H1 (cell line): ENCODE measurements at regions not wholly inside any gene's neighbourhood (a gene's known extent, or its start where the extent isn't known, plus 50 kb on each side); places are given as distances from the start of the nearest gene placed in this dataset.

Experiments
- CTCF ChIA-PET: fragments of 300-600 bp; sonication (Branson Sonifier 250); formaldehyde crosslinking; loops from one replicate; lab custom pipeline; 2021; ENCODE audit not compliant: partially characterized antibody; lab: Charles Lee
- POLR2A ChIA-PET: fragments of 300-600 bp; sonication (Branson Sonifier 250); formaldehyde crosslinking; loops from one replicate; lab custom pipeline; 2021; ENCODE audit warnings: inconsistent platforms; ENCODE audit not compliant: partially characterized antibody; lab: Charles Lee
- DNase-seq, 2 experiments: peaks; one replicate each; pipeline versions ENCODE4 v3.0.0 to v3.0.0-alpha.2; 2010 to 2022; ENCODE audit warnings: low spot score in 2 of 2, low read depth in 1 of 2, mixed read lengths in 1 of 2
- FAIRE-seq: peaks from 2 replicates; lab custom pipeline; 2011; peaks lifted over from hg19 to GRCh38; lab: Jason Lieb, UNC
- H2AFZ ChIP-seq: 2 replicates; pipeline ENCODE4 v1.8.1; 2012; ENCODE audit warnings: low read length, inconsistent platforms
- H2AK5ac ChIP-seq: 2 replicates; pipeline ENCODE4 v1.6.1; 2013; ENCODE audit warnings: low read depth, low read length
- H2BK120ac ChIP-seq: replicated peaks from 2 replicates; pipeline ENCODE3; 2013; ENCODE audit warnings: low read depth, low read length, inconsistent platforms
- H2BK12ac ChIP-seq: 2 replicates; pipeline ENCODE4 v1.6.1; 2013; ENCODE audit warnings: low read depth, low read length
- H2BK15ac ChIP-seq: 2 replicates; pipeline ENCODE4 v1.6.1; 2013; ENCODE audit warnings: low read length
- H2BK20ac ChIP-seq: 2 replicates; pipeline ENCODE4 v1.6.1; 2013; ENCODE audit warnings: low read length
- H2BK5ac ChIP-seq: 2 replicates; pipeline ENCODE4 v1.6.1; 2013; ENCODE audit warnings: low read depth, low read length
- H3K14ac ChIP-seq: 2 replicates; pipeline ENCODE4 v1.6.1; 2013; ENCODE audit warnings: inconsistent platforms; ENCODE audit not compliant: insufficient read length
- H3K18ac ChIP-seq: 2 replicates; pipeline ENCODE4 v1.6.1; 2013; ENCODE audit warnings: low read length; ENCODE audit errors: extremely low read depth
- H3K23ac ChIP-seq: 2 replicates; pipeline ENCODE4 v1.6.1; 2013; ENCODE audit warnings: inconsistent platforms; ENCODE audit not compliant: insufficient read length
- H3K23me2 ChIP-seq: 2 replicates; pipeline ENCODE4 v1.6.1; 2013; ENCODE audit warnings: low read depth, low read length
- H3K27ac ChIP-seq: 2 replicates; pipeline ENCODE4 v1.6.1; 2011; ENCODE audit warnings: low read depth, low read length, inconsistent platforms
- H3K27me3 ChIP-seq, 4 experiments: replicated peaks in 1 of 4; 1 replicate in 1 of 4; 2 replicates in 3 of 4; pipeline versions ENCODE4 v1.6.1 to v1.8.1; 2011 to 2013; ENCODE audit warnings: low read length in 3 of 4, mild to moderate bottlenecking in 3 of 4, inconsistent platforms in 2 of 4, mixed read lengths in 2 of 4, moderate library complexity in 1 of 4; ENCODE audit not compliant: control insufficient read depth in 3 of 4, insufficient read depth in 3 of 4; ENCODE audit errors: extremely low read depth in 1 of 4
- H3K36me3 ChIP-seq, 4 experiments: 2 replicates each; pipeline versions ENCODE4 v1.6.1 to v1.8.1; 2011 to 2013; ENCODE audit warnings: mild to moderate bottlenecking in 4 of 4, low read length in 3 of 4, moderate library complexity in 2 of 4, control low read depth in 1 of 4, inconsistent platforms in 1 of 4; ENCODE audit not compliant: insufficient read depth in 4 of 4, control insufficient read depth in 2 of 4
- H3K4ac ChIP-seq: replicated peaks from 2 replicates; pipeline ENCODE3; 2013; ENCODE audit warnings: low read length, low read depth, mixed read lengths, inconsistent platforms; ENCODE audit not compliant: insufficient read length
- H3K4me1 ChIP-seq, 4 experiments: replicated peaks in 1 of 4; 1 replicate in 1 of 4; 2 replicates in 3 of 4; pipeline versions ENCODE4 v1.6.1 to v1.8.1; 2011 to 2013; ENCODE audit warnings: low read length in 3 of 4, inconsistent platforms in 2 of 4, mixed read lengths in 1 of 4; ENCODE audit not compliant: insufficient read depth in 4 of 4, control insufficient read depth in 3 of 4
- H3K4me2 ChIP-seq, 2 experiments: 2 replicates each; pipeline versions ENCODE4 v1.6.1 to v1.8.1; 2011 to 2013; ENCODE audit warnings: low read depth in 2 of 2, low read length in 2 of 2, control low read depth in 1 of 2, inconsistent platforms in 1 of 2, mild to moderate bottlenecking in 1 of 2; ENCODE audit not compliant: insufficient read depth in 1 of 2
- H3K4me3 ChIP-seq, 4 experiments: fragments of 200-600, 300-600 bp in 1 of 4; sonication (generic), shearing (Covaris generic), sonication (Bioruptor Twin) in 1 of 4; 2 replicates each; pipeline versions ENCODE4 v1.5.1 to v1.8.1; 2011 to 2016; ENCODE audit warnings: low read length in 4 of 4, low read depth in 3 of 4, control low read depth in 2 of 4, inconsistent platforms in 2 of 4, mild to moderate bottlenecking in 2 of 4, mixed read lengths in 1 of 4, moderate library complexity in 1 of 4; ENCODE audit not compliant: insufficient read depth in 2 of 4; ENCODE audit errors: extremely low read depth in 1 of 4
- H3K56ac ChIP-seq: replicated peaks from 2 replicates; pipeline ENCODE3; 2013; ENCODE audit warnings: low read depth, mild to moderate bottlenecking, mixed read lengths, low read length, inconsistent platforms; ENCODE audit not compliant: insufficient read length
- H3K79me1 ChIP-seq: 2 replicates; pipeline ENCODE4 v1.6.1; 2013; ENCODE audit warnings: low read depth, low read length, control low read depth
- H3K79me2 ChIP-seq, 2 experiments: 2 replicates each; pipeline versions ENCODE4 v1.6.1 to v1.8.1; 2012 to 2013; ENCODE audit warnings: low read length in 2 of 2, mild to moderate bottlenecking in 2 of 2, inconsistent platforms in 1 of 2; ENCODE audit not compliant: insufficient read depth in 2 of 2, control insufficient read depth in 1 of 2
- H3K9ac ChIP-seq, 4 experiments: replicated peaks in 1 of 4; 1 replicate in 1 of 4; 2 replicates in 3 of 4; pipeline versions ENCODE4 v1.6.1 to v1.8.1; 2011 to 2013; ENCODE audit warnings: low read depth in 3 of 4, low read length in 3 of 4, control low read depth in 2 of 4, mild to moderate bottlenecking in 2 of 4, moderate library complexity in 2 of 4, inconsistent platforms in 1 of 4; ENCODE audit errors: extremely low read depth in 1 of 4
- H3K9me3 ChIP-seq, 2 experiments: 2 replicates each; pipeline versions ENCODE4 v1.6.1 to v1.8.1; 2012 to 2013; ENCODE audit warnings: mild to moderate bottlenecking in 2 of 2, moderate library complexity in 2 of 2, control low read depth in 1 of 2, inconsistent platforms in 1 of 2, low read depth in 1 of 2, low read length in 1 of 2, mixed read lengths in 1 of 2; ENCODE audit not compliant: insufficient read depth in 2 of 2
- H4K20me1 ChIP-seq, 2 experiments: replicated peaks in 1 of 2; 2 replicates each; pipeline versions ENCODE3 to v1.8.1; 2011 to 2013; ENCODE audit warnings: inconsistent platforms in 2 of 2, low read length in 2 of 2, mild to moderate bottlenecking in 1 of 2; ENCODE audit not compliant: insufficient read depth in 2 of 2, control insufficient read depth in 1 of 2
- H4K5ac ChIP-seq: 2 replicates; pipeline ENCODE4 v1.6.1; 2013; ENCODE audit warnings: low read length, low read depth, mixed read lengths, inconsistent platforms; ENCODE audit not compliant: insufficient read length
- H4K8ac ChIP-seq: 2 replicates; pipeline ENCODE4 v1.8.0; 2013; ENCODE audit warnings: mild to moderate bottlenecking, moderate library complexity, low read length, inconsistent platforms; ENCODE audit not compliant: insufficient read depth; ENCODE audit errors: extremely low read depth
- H4K91ac ChIP-seq: replicated peaks from 2 replicates; pipeline ENCODE3; 2013; ENCODE audit warnings: low read length, mixed read lengths, inconsistent platforms; ENCODE audit not compliant: insufficient read length
- ASH2L ChIP-seq: fragments of 200-600, 300-600 bp; sonication (generic); IDR thresholded peaks from one replicate; pipeline ENCODE4 v1.7.1; 2017; ENCODE audit warnings: low read length
- CBX8 ChIP-seq: fragments of 300-800, 300-1000 bp; sonication (generic); IDR thresholded peaks from 2 replicates; pipeline ENCODE4 v1.7.1; 2016; ENCODE audit warnings: low read depth, low read length, borderline replicate concordance
- HDAC2 ChIP-seq, 2 experiments: fragments of 300-600 bp in 1 of 2; sonication (generic) in 1 of 2; IDR thresholded peaks; 2 replicates each; pipeline ENCODE4 v1.6.1; 2011 to 2012; ENCODE audit warnings: low read depth in 2 of 2, low read length in 2 of 2, mild to moderate bottlenecking in 2 of 2, moderate library complexity in 2 of 2, borderline replicate concordance in 1 of 2, inconsistent platforms in 1 of 2
- HDAC6 ChIP-seq: IDR thresholded peaks from one replicate; pipeline ENCODE4 v1.7.1; 2012; ENCODE audit warnings: low read depth, mild to moderate bottlenecking, inconsistent platforms, low read length, moderate library complexity
- JUND ChIP-seq: IDR thresholded peaks from 2 replicates; pipeline ENCODE4 v1.6.1; 2011; ENCODE audit warnings: mild to moderate bottlenecking, improper control_type of control experiment, low read length
- KDM5A ChIP-seq: fragments of 200-600 bp; IDR thresholded peaks from 2 replicates; pipeline ENCODE4 v1.7.1; 2012; ENCODE audit warnings: mild to moderate bottlenecking, low read length, inconsistent platforms, mixed read lengths
- PHF8 ChIP-seq: fragments of 200-600 bp; sonication (generic); conservative IDR thresholded peaks from 2 replicates; pipeline ENCODE4 v1.7.1; 2012; ENCODE audit warnings: low read depth, mild to moderate bottlenecking, inconsistent platforms, low read length, moderate library complexity
- POU5F1 ChIP-seq: IDR thresholded peaks from 2 replicates; pipeline ENCODE4 v1.6.1; 2011; ENCODE audit warnings: low read depth, mild to moderate bottlenecking, low read length, moderate library complexity
- RNF2 ChIP-seq: fragments of 200-900, 300-1000 bp; sonication (generic); IDR thresholded peaks from 2 replicates; pipeline ENCODE4 v1.7.1; 2016; ENCODE audit warnings: borderline replicate concordance, low read depth, mild to moderate bottlenecking, antibody characterized with exemption, low read length; ENCODE audit not compliant: poor library complexity, severe bottlenecking; ENCODE audit errors: missing control alignments
- RXRA ChIP-seq: IDR thresholded peaks from 2 replicates; pipeline ENCODE4 v1.6.1; 2011; ENCODE audit warnings: low read depth, mild to moderate bottlenecking, low read length, moderate library complexity; ENCODE audit not compliant: insufficient read depth
- SIX5 ChIP-seq: IDR thresholded peaks from 2 replicates; pipeline ENCODE4 v1.6.1; 2011; ENCODE audit warnings: mild to moderate bottlenecking, low read depth, low read length
- TBP ChIP-seq: IDR thresholded peaks from 2 replicates; pipeline ENCODE4 v1.6.1; 2011; ENCODE audit warnings: low read depth, low read length, improper control_type of control experiment
- WGBS, 2 experiments: shearing (Covaris generic) in 1 of 2; methylation state at CpG; one replicate each; pipeline versions ENCODE4 v1.1.6 to v1.1.7; 2013 to 2015; ENCODE audit warnings: low lambda C conversion rate in 2 of 2, mixed read lengths in 2 of 2, inconsistent platforms in 1 of 2, low coverage in 1 of 2, missing lambda C conversion rate in 1 of 2; ENCODE audit not compliant: insufficient replicate concordance in 2 of 2, insufficient coverage in 1 of 2, insufficient read length in 1 of 2; ENCODE audit errors: extremely low coverage in 1 of 2, missing lambda C conversion rate in 1 of 2; 5-methylcytosine and 5-hydroxymethylcytosine counted together
- TF ChIP-seq, protein P1 (sequence below): IDR thresholded peaks from 2 replicates; pipeline ENCODE4 v1.6.1; 2012; ENCODE audit warnings: low read length, inconsistent platforms

DNA sequence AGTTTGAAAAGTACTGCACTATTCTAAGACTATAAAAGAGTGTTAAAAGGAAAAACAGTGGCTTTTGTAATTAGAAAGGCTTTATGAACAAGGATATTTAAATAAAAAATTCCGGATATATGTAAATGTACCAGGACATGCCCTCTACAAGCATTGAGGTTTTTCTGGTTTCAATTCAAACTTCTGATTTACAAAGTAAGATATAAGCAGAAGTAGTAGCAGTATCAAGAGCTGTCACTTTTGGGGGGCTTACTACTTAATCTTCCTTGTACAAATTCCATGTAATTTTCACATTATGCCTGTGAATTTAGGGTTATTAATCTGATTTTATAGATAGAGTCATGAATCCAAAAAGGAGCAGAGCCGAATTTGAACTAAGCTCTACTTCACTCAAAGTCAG is 170.3 kb upstream of the ATP2B1 start:
- FAIRE-seq (no peak), DNase-seq (no peak)
- H3K18ac ChIP-seq = no peak overlapping the region
- H4K5ac ChIP-seq = no peak overlapping the region
- POLR2A ChIA-PET = no interaction called here
- no peak overlapping the region for H2BK12ac ChIP-seq
- no peaks in the 10 kb centered on the region for H3K27me3 ChIP-seq
- H3K4me3 ChIP-seq = no peak overlapping the region
- no peak overlapping the region for H4K8ac ChIP-seq
- H2AK5ac ChIP-seq = no peak overlapping the region
- H4K91ac ChIP-seq = no peak overlapping the region
- H3K4ac ChIP-seq = no peak overlapping the region
- H2BK120ac ChIP-seq = no peak overlapping the region
- CTCF ChIA-PET = no interaction called here
- H3K36me3 ChIP-seq = no peaks in the 10 kb centered on the region
- H2BK20ac ChIP-seq = no peak overlapping the region
- no peaks in the 10 kb centered on the region for H3K23me2 ChIP-seq
- H3K14ac ChIP-seq = no peak overlapping the region
- no peaks in the 10 kb centered on the region for H4K20me1 ChIP-seq
- H3K79me2 ChIP-seq = no peaks in the 10 kb centered on the region
- no peak overlapping the region for H3K4me2 ChIP-seq
- H3K9me3 ChIP-seq = no peaks in the 10 kb centered on the region
- H3K9ac ChIP-seq = no peak overlapping the region
- no peak overlapping the region for H2BK5ac ChIP-seq
- H2BK15ac ChIP-seq = no peak overlapping the region
- no peak overlapping the region for H2AFZ ChIP-seq
- no peak overlapping the region for H3K27ac ChIP-seq
- peaks cover 0 to 4% (median 0%) of the 10 kb centered on the region in 4 experiments; a peak in 1 of 7 replicates for H3K4me1 ChIP-seq
- no peak overlapping the region for H3K23ac ChIP-seq
- WGBS, 2 experiments = 83% methylated on average over 2 of the region's 2 CpGs; no CpG with 5 or more reads in 1 of the 2 experiments
- H3K79me1 ChIP-seq = no peaks in the 10 kb centered on the region
- H3K56ac ChIP-seq = no peak overlapping the region
- no peak for TF ChIP-seq SIX5
- no peak for TF ChIP-seq KDM5A
- no peak for TF ChIP-seq POU5F1
- TF ChIP-seq HDAC2 (IDR thresholded peaks at IDR 0.05; ENCODE audit: borderline replicate concordance in 1 of 2, low read depth in 2 of 2, low read length in 2 of 2) = no peak
- TF ChIP-seq HDAC6 = no peak
- TF ChIP-seq JUND = no peak
- TF ChIP-seq TBP = no peak
- TF ChIP-seq CBX8 = no peak
- no peak for TF ChIP-seq RXRA
- no peak for TF ChIP-seq ASH2L
- no peak for TF ChIP-seq PHF8
- TF ChIP-seq, protein P1, sequence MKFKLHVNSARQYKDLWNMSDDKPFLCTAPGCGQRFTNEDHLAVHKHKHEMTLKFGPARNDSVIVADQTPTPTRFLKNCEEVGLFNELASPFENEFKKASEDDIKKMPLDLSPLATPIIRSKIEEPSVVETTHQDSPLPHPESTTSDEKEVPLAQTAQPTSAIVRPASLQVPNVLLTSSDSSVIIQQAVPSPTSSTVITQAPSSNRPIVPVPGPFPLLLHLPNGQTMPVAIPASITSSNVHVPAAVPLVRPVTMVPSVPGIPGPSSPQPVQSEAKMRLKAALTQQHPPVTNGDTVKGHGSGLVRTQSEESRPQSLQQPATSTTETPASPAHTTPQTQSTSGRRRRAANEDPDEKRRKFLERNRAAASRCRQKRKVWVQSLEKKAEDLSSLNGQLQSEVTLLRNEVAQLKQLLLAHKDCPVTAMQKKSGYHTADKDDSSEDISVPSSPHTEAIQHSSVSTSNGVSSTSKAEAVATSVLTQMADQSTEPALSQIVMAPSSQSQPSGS = no peak
- no peak for TF ChIP-seq RNF2
